C4-2B (cell line): ENCODE measurements at regions not wholly inside any gene's neighbourhood (a gene's known extent, or its start where the extent isn't known, plus 50 kb on each side); places are given as distances from the start of the nearest gene placed in this dataset.

Experiments used
- ZFX ChIP-seq: fragments of 450-650 bp; IDR thresholded peaks from 2 replicates; pipeline ENCODE4 v1.6.1; 2017
- TF ChIP-seq, protein P1 (sequence below): fragments of 450-650 bp; conservative IDR thresholded peaks from 2 replicates; pipeline ENCODE4 v1.5.1; 2017; ENCODE audit warnings: mild to moderate bottlenecking

DNA sequence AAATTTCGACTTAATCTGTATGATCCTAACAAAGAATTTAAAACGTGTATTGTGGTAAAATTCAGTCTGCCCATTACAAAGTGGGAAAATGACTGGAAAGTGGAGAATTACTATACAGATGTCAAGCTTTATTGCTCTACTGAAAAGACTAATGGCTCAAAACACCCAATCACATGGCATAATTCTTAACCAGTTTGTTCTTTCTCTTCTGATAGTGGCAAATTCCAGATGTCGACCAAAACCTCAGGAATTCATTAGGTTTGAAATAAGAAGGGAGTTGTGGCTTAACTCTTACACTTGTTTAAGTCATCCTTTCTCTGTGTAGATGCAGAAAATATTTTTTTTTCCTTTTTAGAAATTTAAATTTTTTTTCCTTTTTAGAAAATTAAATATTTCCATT lies 1254.9 kb upstream of the LRRN3 start:
- TF ChIP-seq, protein P1, sequence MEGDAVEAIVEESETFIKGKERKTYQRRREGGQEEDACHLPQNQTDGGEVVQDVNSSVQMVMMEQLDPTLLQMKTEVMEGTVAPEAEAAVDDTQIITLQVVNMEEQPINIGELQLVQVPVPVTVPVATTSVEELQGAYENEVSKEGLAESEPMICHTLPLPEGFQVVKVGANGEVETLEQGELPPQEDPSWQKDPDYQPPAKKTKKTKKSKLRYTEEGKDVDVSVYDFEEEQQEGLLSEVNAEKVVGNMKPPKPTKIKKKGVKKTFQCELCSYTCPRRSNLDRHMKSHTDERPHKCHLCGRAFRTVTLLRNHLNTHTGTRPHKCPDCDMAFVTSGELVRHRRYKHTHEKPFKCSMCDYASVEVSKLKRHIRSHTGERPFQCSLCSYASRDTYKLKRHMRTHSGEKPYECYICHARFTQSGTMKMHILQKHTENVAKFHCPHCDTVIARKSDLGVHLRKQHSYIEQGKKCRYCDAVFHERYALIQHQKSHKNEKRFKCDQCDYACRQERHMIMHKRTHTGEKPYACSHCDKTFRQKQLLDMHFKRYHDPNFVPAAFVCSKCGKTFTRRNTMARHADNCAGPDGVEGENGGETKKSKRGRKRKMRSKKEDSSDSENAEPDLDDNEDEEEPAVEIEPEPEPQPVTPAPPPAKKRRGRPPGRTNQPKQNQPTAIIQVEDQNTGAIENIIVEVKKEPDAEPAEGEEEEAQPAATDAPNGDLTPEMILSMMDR: no peak
- no peak for TF ChIP-seq ZFX
